Right renal cortex interstitium (tissue), 3 donors: ENCODE measurements at regions not wholly inside any gene's neighbourhood (a gene's known extent, or its start where the extent isn't known, plus 50 kb on each side); places are given as distances from the start of the nearest gene placed in this dataset.
"Not testable (repeated sequence)": the region's sequence is repeated elsewhere in the genome, so short reads cannot be mapped to it uniquely, and the experiment has no call there.

Source experiments
- DNase-seq, 3 donors: peaks; one replicate each; pipeline ENCODE4 v3.0.0-alpha.2; 2013; ENCODE audit warnings: low read depth in 3 of 3, low spot score in 2 of 3

DNA sequence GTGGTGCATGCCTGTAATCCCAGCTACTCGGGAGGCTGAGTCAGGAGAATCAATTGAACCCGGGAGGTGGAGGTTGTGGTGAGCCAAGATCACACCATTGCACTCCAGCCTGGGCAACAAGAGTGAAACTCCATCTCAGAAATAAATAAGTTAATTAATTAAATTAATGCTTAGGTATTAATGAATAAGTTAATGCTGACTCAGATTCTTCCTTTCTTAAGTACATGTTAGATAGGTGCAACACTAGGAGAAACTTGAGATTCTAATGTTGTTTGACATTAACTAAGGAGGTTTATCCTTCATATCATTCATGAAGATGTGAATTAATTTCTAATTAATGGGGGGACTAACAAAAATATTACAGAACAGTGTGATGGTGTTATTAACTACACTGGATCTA is 812.6 kb upstream of the SPRY2 start:
- DNase-seq: no peak

GRCh38 chr13:81148822-81149221 is 807.9 kb upstream of the SPRY2 start:
- DNase-seq: no peak

- not testable (repeated sequence) for DNase-seq
Observed at GRCh38 chr13:81146576-81146975, 805.6 kb upstream of the SPRY2 start.

DNA sequence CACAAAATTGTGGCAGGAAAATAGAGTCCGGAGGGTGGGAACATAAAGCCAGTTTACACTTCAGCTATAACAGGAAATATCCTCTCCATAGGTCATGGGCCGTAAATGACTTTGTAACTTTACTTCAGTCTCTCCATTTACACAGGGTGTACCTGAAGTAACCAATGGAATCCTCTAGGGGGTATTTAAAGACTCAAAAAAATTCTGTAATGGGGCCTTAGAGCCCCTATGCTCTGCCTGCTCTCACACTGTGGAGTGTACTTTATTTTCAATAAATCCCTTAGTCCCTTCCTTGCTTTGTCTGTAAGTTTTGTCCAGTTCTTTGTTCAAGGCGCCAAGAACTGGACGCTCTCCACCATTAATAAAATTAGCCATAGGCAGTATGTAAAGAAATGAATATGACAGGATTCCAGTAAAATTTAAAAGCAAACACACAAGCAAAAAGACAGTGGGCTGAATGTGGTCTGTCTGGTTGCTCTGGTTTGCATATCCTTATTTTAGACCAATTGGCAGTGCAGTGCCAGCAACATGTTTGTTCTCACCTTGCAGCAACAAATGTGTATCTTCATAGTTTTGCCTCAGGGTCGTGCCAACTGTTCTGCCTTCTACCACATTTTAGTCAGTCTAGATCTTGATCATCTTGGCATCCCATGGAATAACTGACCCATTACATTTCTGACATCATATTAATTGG is 801.5 kb upstream of the SPRY2 start:
- no peak for DNase-seq

GRCh38 chr13:81140675-81141074 is 799.7 kb upstream of the SPRY2 start:
- DNase-seq: no peak

GRCh38 chr13:81139987-81140386 is 799.1 kb upstream of the SPRY2 start:
- no peak for DNase-seq

- DNase-seq: no peak
Observed at GRCh38 chr13:81138353-81138980, 797.5 kb upstream of the SPRY2 start.

GRCh38 chr13:81133066-81133465 is 792.1 kb upstream of the SPRY2 start:
- no peak for DNase-seq

DNA sequence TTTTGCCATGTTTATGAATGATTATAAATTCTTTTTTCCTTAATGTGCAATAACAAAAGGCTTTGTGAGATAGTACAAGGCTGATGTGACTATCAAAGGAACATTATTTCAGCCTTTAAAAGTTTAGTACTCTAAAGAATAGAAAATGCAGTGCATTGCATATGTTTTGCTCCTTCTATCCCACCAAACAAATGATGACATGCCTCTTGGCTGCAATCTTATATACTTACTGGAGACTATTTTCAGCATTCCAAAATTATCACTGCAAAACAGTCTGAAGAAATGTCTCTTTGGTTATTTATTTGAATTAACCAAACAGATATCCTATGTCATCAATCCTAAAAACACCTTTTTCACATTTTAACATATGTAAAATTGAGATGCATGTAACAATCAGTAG is 776.5 kb upstream of the SPRY2 start:
- no peak for DNase-seq

- no peak for DNase-seq
Observed at GRCh38 chr13:81116461-81117282, 775.7 kb upstream of the SPRY2 start.

GRCh38 chr13:81109026-81109425 is 768.1 kb upstream of the SPRY2 start:
- DNase-seq: no peak

- DNase-seq: no peak
Observed at GRCh38 chr13:81106348-81106747, 765.4 kb upstream of the SPRY2 start.

DNA sequence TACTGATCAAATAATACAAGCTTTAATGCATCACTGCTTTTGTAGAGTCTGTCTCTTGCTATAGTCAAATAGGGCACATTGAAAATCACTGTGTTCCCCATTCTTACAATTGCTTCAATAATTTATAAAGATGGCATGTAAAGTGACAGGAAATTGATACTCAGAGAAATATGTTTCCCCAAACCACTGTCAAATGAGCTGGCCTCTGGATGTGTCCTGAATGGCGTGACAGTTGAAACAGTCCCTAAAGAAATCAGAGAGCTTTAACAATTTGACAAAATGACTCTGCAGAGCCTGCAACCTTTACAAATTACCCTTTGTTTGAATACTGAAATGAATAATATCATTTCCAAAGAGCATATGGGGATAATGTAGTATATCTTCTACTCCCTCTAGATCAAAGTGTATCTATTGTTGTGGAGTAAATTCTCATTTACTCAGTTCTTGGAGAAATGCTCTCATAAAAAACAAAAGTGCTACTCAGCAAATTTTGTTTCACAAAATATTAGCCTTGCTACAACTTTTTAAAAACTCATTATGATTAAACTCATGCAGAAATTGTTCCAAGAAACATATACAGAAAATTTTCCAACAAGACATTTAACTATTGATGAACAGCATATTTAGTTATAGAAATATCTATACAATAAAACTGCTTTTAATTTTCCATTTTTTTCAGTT is 763.2 kb upstream of the SPRY2 start:
- no peak for DNase-seq

DNA sequence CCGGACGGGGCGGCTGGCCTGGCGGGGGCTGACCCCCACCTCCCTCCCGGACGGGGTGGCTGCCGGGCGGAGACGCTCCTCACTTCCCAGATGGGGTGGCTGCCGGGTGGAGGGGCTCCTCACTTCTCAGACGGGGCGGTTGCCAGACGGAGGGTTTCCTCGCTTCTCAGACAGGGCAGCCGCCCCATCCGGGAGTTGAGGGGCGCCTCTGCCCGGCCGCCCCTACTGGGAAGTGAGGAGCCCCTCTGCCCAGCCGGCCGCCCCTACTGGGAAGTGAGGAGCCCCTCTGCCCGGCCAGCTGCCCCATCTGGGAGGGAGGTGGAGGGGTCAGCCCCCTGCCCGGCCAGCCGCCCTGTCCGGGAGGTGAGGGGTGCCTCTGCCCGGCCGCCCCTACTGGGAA is 761.1 kb upstream of the SPRY2 start:
- not testable (repeated sequence) for DNase-seq

DNA sequence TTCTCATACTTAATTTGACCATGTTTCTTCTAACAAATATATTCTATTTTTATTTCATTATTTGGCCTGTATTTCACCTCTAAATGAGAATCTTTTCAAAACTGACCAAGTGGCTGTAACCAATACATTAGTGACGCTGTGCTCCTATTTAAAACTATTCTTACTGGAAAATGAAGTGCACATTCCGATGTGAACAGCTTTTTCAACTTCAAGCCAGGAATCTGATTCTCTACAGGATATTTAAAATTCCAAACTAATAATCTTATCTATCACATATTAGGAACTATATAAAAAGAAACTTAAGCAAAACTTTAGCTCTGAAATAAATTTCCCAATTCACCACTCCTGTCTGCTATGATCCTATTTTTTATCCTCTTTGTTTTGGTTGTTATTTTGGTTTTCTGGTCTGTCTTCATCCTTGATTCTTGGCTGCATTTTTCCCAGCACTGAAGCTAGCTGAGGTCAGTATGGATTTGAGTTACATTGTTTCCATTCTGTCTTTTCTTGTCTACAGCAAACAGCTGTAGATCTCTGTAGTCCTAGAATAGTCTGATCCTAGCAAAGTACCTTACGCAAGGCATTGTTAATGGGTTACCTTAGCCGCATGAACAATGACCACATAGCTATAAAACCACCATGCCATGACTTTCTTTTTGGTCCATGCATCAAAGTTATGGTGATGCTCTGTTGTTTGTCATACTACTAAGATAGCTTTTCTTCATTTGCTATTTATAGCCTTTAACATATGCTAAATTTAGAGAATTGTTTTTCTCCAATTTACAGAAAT is 748.6 kb upstream of the SPRY2 start:
- DNase-seq: no peak

DNA sequence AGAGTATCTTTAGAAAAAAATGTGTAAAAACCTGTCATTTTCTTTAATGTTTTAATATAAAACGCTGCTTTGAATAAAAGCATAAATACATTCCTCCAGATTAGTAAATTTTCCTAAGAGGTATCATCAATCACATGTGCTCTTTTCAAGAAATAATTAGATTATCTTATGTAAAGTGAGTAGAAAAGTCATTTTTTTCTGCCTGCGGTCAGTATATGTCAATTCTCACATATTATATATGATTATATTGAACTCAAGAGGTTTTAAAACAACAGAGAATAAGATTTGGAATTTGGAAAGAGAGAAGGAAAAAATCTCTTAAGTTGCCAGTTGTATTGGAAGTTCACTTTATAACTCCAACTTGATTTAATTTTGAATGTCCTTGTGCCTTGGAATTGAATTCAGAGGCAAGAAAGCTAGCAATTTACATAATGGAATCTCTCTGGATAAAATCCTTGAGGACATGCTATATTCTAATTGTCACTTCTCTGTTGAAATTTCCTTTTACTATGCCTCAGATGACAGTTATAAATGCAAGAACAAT is 740.1 kb upstream of the SPRY2 start:
- no peak for DNase-seq

GRCh38 chr13:81078048-81078447 is 737.1 kb upstream of the SPRY2 start:
- no peak for DNase-seq

DNA sequence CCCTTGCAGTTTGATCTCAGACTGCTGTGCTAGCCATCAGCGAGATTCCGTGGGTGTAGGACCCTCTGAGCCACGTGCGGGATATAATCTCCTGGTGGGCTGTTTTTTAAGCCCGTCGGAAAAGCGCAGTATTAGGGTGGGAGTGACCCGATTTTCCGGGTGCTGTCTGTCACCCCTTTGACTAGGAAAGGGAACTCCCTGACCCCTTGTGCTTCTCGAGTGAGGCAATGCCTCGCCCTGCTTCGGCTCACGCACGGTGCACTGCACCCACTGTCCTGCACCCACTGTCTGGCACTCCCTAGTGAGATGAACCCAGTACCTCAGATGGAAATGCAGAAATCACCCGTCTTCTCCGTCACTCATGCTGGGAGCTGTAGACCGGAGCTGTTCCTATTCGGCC is 728.9 kb upstream of the SPRY2 start:
- DNase-seq: not testable (repeated sequence)

DNA sequence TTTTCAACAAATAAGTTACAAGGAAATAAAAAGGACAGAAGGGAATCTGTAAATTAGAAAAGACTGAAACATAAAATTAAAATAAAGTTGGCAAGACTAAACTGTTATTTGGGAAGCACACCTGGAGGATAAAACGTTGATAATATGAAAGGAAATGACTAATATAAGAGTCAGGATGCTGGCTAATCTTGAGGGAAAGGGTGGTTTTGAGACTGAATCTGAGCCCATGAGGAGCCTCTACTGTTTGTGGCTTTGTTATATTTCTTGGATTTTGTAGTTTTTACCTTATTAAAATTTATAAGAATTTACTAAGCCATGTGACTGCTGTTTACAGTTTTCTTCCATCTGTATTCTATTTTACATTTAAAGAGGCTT is 718.0 kb upstream of the SPRY2 start:
- DNase-seq: no peak

DNA sequence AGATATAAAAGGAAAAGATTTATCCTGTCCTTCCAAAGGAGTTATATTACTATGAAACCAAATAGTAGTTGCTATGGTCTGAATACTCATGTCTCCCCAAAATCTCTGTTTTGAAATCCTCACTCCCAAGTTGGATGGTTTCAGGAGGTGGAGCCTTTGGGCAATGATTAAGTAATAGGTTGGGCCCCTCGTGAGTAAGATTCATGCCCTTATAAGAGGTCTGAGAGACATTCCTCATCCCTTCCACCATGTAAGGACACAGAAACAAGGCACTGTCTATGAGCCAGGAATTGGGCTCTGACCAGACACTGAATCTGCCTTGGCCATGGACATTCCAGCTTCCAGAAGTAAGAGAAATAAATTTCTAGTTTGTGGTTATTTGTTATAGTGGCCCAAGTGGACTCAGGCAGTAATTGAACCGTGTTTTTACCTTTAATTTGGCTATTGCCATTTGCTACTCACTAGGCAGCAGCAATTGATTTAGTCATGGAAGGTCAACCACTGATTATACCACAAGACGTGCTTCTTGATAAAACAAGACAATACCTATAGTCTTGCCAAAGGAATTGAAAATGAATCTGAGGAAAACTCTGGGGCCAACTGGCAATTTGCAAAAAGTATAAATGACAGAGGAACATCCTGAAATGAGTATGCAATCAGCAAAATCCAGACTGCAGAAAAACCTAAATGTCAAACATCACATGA is 717.4 kb upstream of the SPRY2 start:
- DNase-seq: no peak
